ENCODE measurements at regions not wholly inside any gene's neighbourhood (a gene's known extent, or its start where the extent isn't known, plus 50 kb on each side); places are given as distances from the start of the nearest gene placed in this dataset.

DNA sequence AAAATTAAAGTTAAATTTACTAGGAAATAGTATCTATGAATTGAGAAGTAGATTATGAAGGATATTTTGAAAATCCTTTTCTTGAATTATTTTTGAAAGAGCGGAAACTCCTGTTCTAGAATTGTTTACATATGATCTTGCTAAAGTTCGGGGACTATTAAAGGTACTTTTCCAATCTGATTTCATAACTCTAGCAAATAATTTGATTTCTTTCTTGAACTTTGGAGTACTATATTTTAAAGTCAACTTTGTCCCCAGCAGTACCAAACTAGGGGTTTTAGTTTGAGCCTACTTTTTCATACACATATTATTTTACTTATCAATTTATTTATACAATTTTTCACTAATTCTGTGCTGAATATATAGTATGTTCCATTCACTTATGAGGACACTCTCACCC, 364.7 kb downstream of the FSIP2 start:
- no peak for TF ChIP-seq POLR2A (IDR thresholded peaks at IDR 0.05; ENCODE audit: low read length)
- TF ChIP-seq GATA1 (IDR thresholded peaks at IDR 0.05; ENCODE audit: low read depth, low read length) = no peak
